ENCODE measurements at regions not wholly inside any gene's neighbourhood (a gene's known extent, or its start where the extent isn't known, plus 50 kb on each side); places are given as distances from the start of the nearest gene placed in this dataset.

- DNase-seq (ENCODE audit: low read depth), result no peak
These were observed 498.4 kb downstream of the PDCD6IP start for GRCh38 chr3:34296796-34297195.

- no peak for DNase-seq (ENCODE audit: low read depth)
These were observed 500.2 kb downstream of the PDCD6IP start for GRCh38 chr3:34298653-34299052.

- DNase-seq (ENCODE audit: low read depth), result no peak
These were observed 502.2 kb downstream of the PDCD6IP start for GRCh38 chr3:34300621-34301020.

GRCh38 chr3:34301313-34301712 lies 502.9 kb downstream of the PDCD6IP start:
- DNase-seq (ENCODE audit: low read depth), result no peak

- DNase-seq (ENCODE audit: low read depth), result no peak
These were observed 506.8 kb downstream of the PDCD6IP start for GRCh38 chr3:34305266-34305665.

- no peak for DNase-seq (ENCODE audit: low read depth)
These were observed 514.3 kb downstream of the PDCD6IP start for GRCh38 chr3:34312684-34313083.

- DNase-seq (ENCODE audit: low read depth), result no peak
These were observed 521.5 kb downstream of the PDCD6IP start for GRCh38 chr3:34319881-34320280.

GRCh38 chr3:34323517-34323916 lies 525.1 kb downstream of the PDCD6IP start:
- DNase-seq (ENCODE audit: low read depth), result no peak

- no peak for DNase-seq (ENCODE audit: low read depth)
These were observed 548.2 kb downstream of the PDCD6IP start for GRCh38 chr3:34346656-34347055.

GRCh38 chr3:34351882-34352777 lies 553.7 kb downstream of the PDCD6IP start:
- no peak for DNase-seq (ENCODE audit: low read depth)

- no peak for DNase-seq (ENCODE audit: low read depth)
These were observed 554.4 kb downstream of the PDCD6IP start for GRCh38 chr3:34352778-34353331.

GRCh38 chr3:34357461-34357860 lies 559.0 kb downstream of the PDCD6IP start:
- no peak for DNase-seq (ENCODE audit: low read depth)

GRCh38 chr3:34359064-34359463 lies 560.6 kb downstream of the PDCD6IP start:
- DNase-seq (ENCODE audit: low read depth), result no peak

- DNase-seq (ENCODE audit: low read depth), result no peak
These were observed 562.3 kb downstream of the PDCD6IP start for GRCh38 chr3:34360713-34361112.

GRCh38 chr3:34361921-34362320 lies 563.5 kb downstream of the PDCD6IP start:
- no peak for DNase-seq (ENCODE audit: low read depth)

GRCh38 chr3:34362910-34363309 lies 564.5 kb downstream of the PDCD6IP start:
- no peak for DNase-seq (ENCODE audit: low read depth)

GRCh38 chr3:34363881-34364280 lies 565.5 kb downstream of the PDCD6IP start:
- DNase-seq (ENCODE audit: low read depth), result no peak

- no peak for DNase-seq (ENCODE audit: low read depth)
These were observed 565.9 kb downstream of the PDCD6IP start for GRCh38 chr3:34364335-34364734.

GRCh38 chr3:34365231-34365630 lies 566.8 kb downstream of the PDCD6IP start:
- no peak for DNase-seq (ENCODE audit: low read depth)

- DNase-seq (ENCODE audit: low read depth), result no peak
These were observed 567.3 kb downstream of the PDCD6IP start for GRCh38 chr3:34365771-34366170.

GRCh38 chr3:34367521-34367920 lies 569.1 kb downstream of the PDCD6IP start:
- DNase-seq (ENCODE audit: low read depth), result no peak

GRCh38 chr3:34374521-34374920 lies 576.1 kb downstream of the PDCD6IP start:
- no peak for DNase-seq (ENCODE audit: low read depth)

GRCh38 chr3:34376691-34377090 lies 578.3 kb downstream of the PDCD6IP start:
- DNase-seq (ENCODE audit: low read depth), result no peak

- no peak for DNase-seq (ENCODE audit: low read depth)
These were observed 579.5 kb downstream of the PDCD6IP start for GRCh38 chr3:34377961-34378360.

Data from HS-27A (cell line).